ENCODE measurements at regions not wholly inside any gene's neighbourhood (a gene's known extent, or its start where the extent isn't known, plus 50 kb on each side); places are given as distances from the start of the nearest gene placed in this dataset.
A peak's percentile ranks its signal among the peaks of the same experiment; 100 is the strongest.

- H3K9me3 ChIP-seq, result no peaks in the 10 kb centered on the region
- intact Hi-C loops (cut with DNase I; ENCODE audit: low total_unique reads), result no loop called here
Observed at GRCh38 chr13:74205313-74205690, 71.1 kb upstream of the KLF12 start.

GRCh38 chr13:74204602-74205312, 70.6 kb upstream of the KLF12 start:
- H3K9me3 ChIP-seq, result no peaks in the 10 kb centered on the region
- peak overlapping the region in 1 of 2 donors; percentile 54 for H3K27ac ChIP-seq
- no peak overlapping the region for H3K4me3 ChIP-seq
- intact Hi-C loops (cut with DNase I; ENCODE audit: low total_unique reads), result no loop called here
- H3K27me3 ChIP-seq, result no peaks in the 10 kb centered on the region
- no peaks in the 10 kb centered on the region for H3K36me3 ChIP-seq
- no peak for DNase-seq (ENCODE audit: low spot score in 2 of 2)
- TF ChIP-seq CTCF (IDR thresholded peaks at IDR 0.05), result no peak
- no peak for TF ChIP-seq POLR2AphosphoS5 (IDR thresholded peaks at IDR 0.05)
- no peak for TF ChIP-seq POLR2A (IDR thresholded peaks at IDR 0.05)
- peaks cover 0 to 3% of the 10 kb centered on the region in 2 donors for H3K4me1 ChIP-seq

More at GRCh38 chr13:74205313-74205690, 71.1 kb upstream of the KLF12 start:
- DNase-seq (ENCODE audit: low spot score in 2 of 2), result no peak
- H3K36me3 ChIP-seq, result no peaks in the 10 kb centered on the region
- no peak overlapping the region for H3K4me3 ChIP-seq
- peaks cover 0 to 3% of the 10 kb centered on the region in 2 donors for H3K4me1 ChIP-seq
- H3K27ac ChIP-seq, result peak overlapping the region; percentile 48 to 54
- H3K27me3 ChIP-seq, result no peaks in the 10 kb centered on the region
- TF ChIP-seq CTCF (IDR thresholded peaks at IDR 0.05) (no peak), POLR2AphosphoS5 (IDR thresholded peaks at IDR 0.05) (no peak), POLR2A (IDR thresholded peaks at IDR 0.05) (no peak)

GRCh38 chr13:74203576-74203975, 69.4 kb upstream of the KLF12 start:
- Histone ChIP-seq H3K4me3 (no peak overlapping the region), H3K27me3 (no peaks in the 10 kb centered on the region), H3K4me1 (peaks cover 0 to 3% of the 10 kb centered on the region in 2 donors), H3K9me3 (no peaks in the 10 kb centered on the region), H3K27ac (no peak overlapping the region), H3K36me3 (no peaks in the 10 kb centered on the region)
- intact Hi-C loops (cut with DNase I; ENCODE audit: low total_unique reads), result no loop called here
- TF ChIP-seq POLR2A (IDR thresholded peaks at IDR 0.05) (no peak), POLR2AphosphoS5 (IDR thresholded peaks at IDR 0.05) (no peak), CTCF (IDR thresholded peaks at IDR 0.05) (no peak)
- DNase-seq (ENCODE audit: low spot score in 2 of 2), result no peak

- peaks cover 0 to 3% of the 10 kb centered on the region in 2 donors for H3K4me1 ChIP-seq
Observed at GRCh38 chr13:74202129-74202813, 68.1 kb upstream of the KLF12 start.

More at GRCh38 chr13:74202129-74202813, 68.1 kb upstream of the KLF12 start:
- no peak overlapping the region for H3K4me3 ChIP-seq
- no peaks in the 10 kb centered on the region for H3K9me3 ChIP-seq
- H3K36me3 ChIP-seq, result no peaks in the 10 kb centered on the region
- no peaks in the 10 kb centered on the region for H3K27me3 ChIP-seq
- intact Hi-C loops (cut with DNase I; ENCODE audit: low total_unique reads), result no loop called here
- TF ChIP-seq POLR2A (IDR thresholded peaks at IDR 0.05) (no peak), CTCF (IDR thresholded peaks at IDR 0.05) (no peak), POLR2AphosphoS5 (IDR thresholded peaks at IDR 0.05) (no peak)
- DNase-seq (ENCODE audit: low spot score in 2 of 2), result no peak
- H3K27ac ChIP-seq, result no peak overlapping the region

Data from breast epithelium (tissue), 4 donors.